ENCODE measurements at regions not wholly inside any gene's neighbourhood (a gene's known extent, or its start where the extent isn't known, plus 50 kb on each side); places are given as distances from the start of the nearest gene placed in this dataset.
"Not testable (repeated sequence)": the region's sequence is repeated elsewhere in the genome, so short reads cannot be mapped to it uniquely, and the experiment has no call there.

- ATAC-seq (ENCODE audit: poor library complexity) (no peak), DNase-seq (no peak)
- intact Hi-C loops (cut with DNase I): no loop called here
These were observed 638.6 kb downstream of the TYW1 start for GRCh38 chr7:67635271-67635670.

- intact Hi-C loops (cut with DNase I): no loop called here
- no peak for ATAC-seq (ENCODE audit: poor library complexity)
These were observed 639.9 kb downstream of the TYW1 start for GRCh38 chr7:67636348-67637022.

GRCh38 chr7:67637023-67637358, 640.4 kb downstream of the TYW1 start:
- ATAC-seq (ENCODE audit: poor library complexity) (no peak), DNase-seq (no peak)
- intact Hi-C loops (cut with DNase I): no loop called here

More at GRCh38 chr7:67636348-67637022, 639.9 kb downstream of the TYW1 start:
- no peak for DNase-seq

- ATAC-seq (ENCODE audit: poor library complexity); DNase-seq; intact Hi-C loops (cut with DNase I): not testable (repeated sequence)
These were observed 645.9 kb downstream of the TYW1 start for GRCh38 chr7:67642542-67642941.

GRCh38 chr7:67644151-67644550, 647.5 kb downstream of the TYW1 start:
- intact Hi-C loops (cut with DNase I): no loop called here
- ATAC-seq (ENCODE audit: poor library complexity): no peak
- peak; percentile 47 for DNase-seq

GRCh38 chr7:67652937-67653336, 656.3 kb downstream of the TYW1 start:
- intact Hi-C loops (cut with DNase I): no loop called here
- DNase-seq (no peak), ATAC-seq (ENCODE audit: poor library complexity) (no peak)

GRCh38 chr7:67653856-67654454, 657.3 kb downstream of the TYW1 start:
- DNase-seq (no peak), ATAC-seq (ENCODE audit: poor library complexity) (peak; percentile 89)
- intact Hi-C loops (cut with DNase I): no loop called here

GRCh38 chr7:67654642-67655041, 658.0 kb downstream of the TYW1 start:
- DNase-seq (no peak), ATAC-seq (ENCODE audit: poor library complexity) (no peak)
- intact Hi-C loops (cut with DNase I): no loop called here

- ATAC-seq (ENCODE audit: poor library complexity) (no peak), DNase-seq (no peak)
- intact Hi-C loops (cut with DNase I): no loop called here
These were observed 658.5 kb downstream of the TYW1 start for GRCh38 chr7:67655168-67655567.

GRCh38 chr7:67659091-67659490, 662.5 kb downstream of the TYW1 start:
- ATAC-seq (ENCODE audit: poor library complexity): no peak
- intact Hi-C loops (cut with DNase I): no loop called here
- no peak for DNase-seq

GRCh38 chr7:67662804-67663203, 666.2 kb downstream of the TYW1 start:
- no peak for ATAC-seq (ENCODE audit: poor library complexity)
- no peak for DNase-seq
- intact Hi-C loops (cut with DNase I): no loop called here

GRCh38 chr7:67663644-67664043, 667.0 kb downstream of the TYW1 start:
- ATAC-seq (ENCODE audit: poor library complexity) (no peak), DNase-seq (no peak)
- intact Hi-C loops (cut with DNase I): no loop called here

GRCh38 chr7:67666359-67666758, 669.7 kb downstream of the TYW1 start:
- DNase-seq; ATAC-seq (ENCODE audit: poor library complexity); intact Hi-C loops (cut with DNase I): not testable (repeated sequence)

- no peak for DNase-seq
- ATAC-seq (ENCODE audit: poor library complexity): no peak
- intact Hi-C loops (cut with DNase I): no loop called here
These were observed 674.4 kb downstream of the TYW1 start for GRCh38 chr7:67671006-67671548.

GRCh38 chr7:67673861-67674260, 677.2 kb downstream of the TYW1 start:
- no peak for DNase-seq
- no peak for ATAC-seq (ENCODE audit: poor library complexity)
- intact Hi-C loops (cut with DNase I): no loop called here

GRCh38 chr7:67674862-67675261, 678.2 kb downstream of the TYW1 start:
- DNase-seq; intact Hi-C loops (cut with DNase I); ATAC-seq (ENCODE audit: poor library complexity): not testable (repeated sequence)

GRCh38 chr7:67675971-67676370, 679.3 kb downstream of the TYW1 start:
- ATAC-seq (ENCODE audit: poor library complexity): no peak
- intact Hi-C loops (cut with DNase I): no loop called here
- DNase-seq: no peak

GRCh38 chr7:67678419-67678818, 681.8 kb downstream of the TYW1 start:
- DNase-seq (no peak), ATAC-seq (ENCODE audit: poor library complexity) (no peak)
- intact Hi-C loops (cut with DNase I): no loop called here

GRCh38 chr7:67683628-67684027, 687.0 kb downstream of the TYW1 start:
- intact Hi-C loops (cut with DNase I): no loop called here
- ATAC-seq (ENCODE audit: poor library complexity) (no peak), DNase-seq (no peak)

GRCh38 chr7:67690700-67691099, 694.1 kb downstream of the TYW1 start:
- intact Hi-C loops (cut with DNase I): no loop called here
- ATAC-seq (ENCODE audit: poor library complexity) (no peak), DNase-seq (no peak)

Data from Right ventricle myocardium superior (tissue), 1 donor.